ENCODE measurements at regions not wholly inside any gene's neighbourhood (a gene's known extent, or its start where the extent isn't known, plus 50 kb on each side); places are given as distances from the start of the nearest gene placed in this dataset.

GRCh38 chrX:147832707-147833348 lies 78.9 kb upstream of the FMR1 start:
- Histone ChIP-seq H3K4me3 (ENCODE audit: low read depth, low read length) (no peak overlapping the region), H3K36me3 (ENCODE audit: control insufficient read depth, insufficient read depth, low read length) (no peaks in the 10 kb centered on the region), H3K27me3 (ENCODE audit: control insufficient read depth, insufficient read depth, low read length) (no peaks in the 10 kb centered on the region)
- DNase-seq (ENCODE audit: low read depth), result no peak
- FAIRE-seq, result no peak
- TF ChIP-seq CTCF (IDR thresholded peaks at IDR 0.05; ENCODE audit: insufficient read depth, low read length, severe bottlenecking), result no peak

GRCh38 chrX:147838465-147839131 lies 73.1 kb upstream of the FMR1 start:
- FAIRE-seq (no peak), DNase-seq (ENCODE audit: low read depth) (peak; percentile 18)
- Histone ChIP-seq H3K27me3 (ENCODE audit: control insufficient read depth, insufficient read depth, low read length) (no peaks in the 10 kb centered on the region), H3K4me3 (ENCODE audit: low read depth, low read length) (no peak overlapping the region), H3K36me3 (ENCODE audit: control insufficient read depth, insufficient read depth, low read length) (no peaks in the 10 kb centered on the region)
- peak; percentile 17 for TF ChIP-seq CTCF (IDR thresholded peaks at IDR 0.05; ENCODE audit: insufficient read depth, low read length, severe bottlenecking)

GRCh38 chrX:147846676-147847075 lies 65.0 kb upstream of the FMR1 start:
- TF ChIP-seq CTCF (IDR thresholded peaks at IDR 0.05; ENCODE audit: insufficient read depth, low read length, severe bottlenecking), result no peak
- H3K36me3 ChIP-seq (ENCODE audit: control insufficient read depth, insufficient read depth, low read length), result no peaks in the 10 kb centered on the region
- no peak for DNase-seq (ENCODE audit: low read depth)
- no peak overlapping the region for H3K4me3 ChIP-seq (ENCODE audit: low read depth, low read length)
- no peak for FAIRE-seq
- H3K27me3 ChIP-seq (ENCODE audit: control insufficient read depth, insufficient read depth, low read length), result no peaks in the 10 kb centered on the region

GRCh38 chrX:147847999-147848398 lies 63.7 kb upstream of the FMR1 start:
- Histone ChIP-seq H3K36me3 (ENCODE audit: control insufficient read depth, insufficient read depth, low read length) (no peaks in the 10 kb centered on the region), H3K27me3 (ENCODE audit: control insufficient read depth, insufficient read depth, low read length) (no peaks in the 10 kb centered on the region), H3K4me3 (ENCODE audit: low read depth, low read length) (no peak overlapping the region)
- FAIRE-seq, result no peak
- no peak for DNase-seq (ENCODE audit: low read depth)
- no peak for TF ChIP-seq CTCF (IDR thresholded peaks at IDR 0.05; ENCODE audit: insufficient read depth, low read length, severe bottlenecking)

GRCh38 chrX:147848543-147849443 lies 62.9 kb upstream of the FMR1 start:
- no peak for DNase-seq (ENCODE audit: low read depth)
- H3K27me3 ChIP-seq (ENCODE audit: control insufficient read depth, insufficient read depth, low read length), result no peaks in the 10 kb centered on the region
- no peaks in the 10 kb centered on the region for H3K36me3 ChIP-seq (ENCODE audit: control insufficient read depth, insufficient read depth, low read length)
- TF ChIP-seq CTCF (IDR thresholded peaks at IDR 0.05; ENCODE audit: insufficient read depth, low read length, severe bottlenecking), result no peak
- no peak for FAIRE-seq
- H3K4me3 ChIP-seq (ENCODE audit: low read depth, low read length), result no peak overlapping the region
